GM12878 (cell line): ENCODE measurements at regions not wholly inside any gene's neighbourhood (a gene's known extent, or its start where the extent isn't known, plus 50 kb on each side); places are given as distances from the start of the nearest gene placed in this dataset.

Experiments used
- ATAC-seq: fragments of 200-7000 bp; cut with Tn5 transposase; 3 replicates; pipeline ENCODE4 v1.9.1; 2020; ENCODE audit warnings: mild to moderate bottlenecking, moderate library complexity
- BruUV-seq: library from RNA; stranded (reverse); fragments of 400-500 nt; replicated peaks from 2 replicates; lab custom pipeline; 2021; lab: Mats Ljungman, UMichigan
- CTCF ChIA-PET: fragments of 300-600 bp; sonication (Branson Sonifier 250); formaldehyde crosslinking; extraction: SDS; loops from one replicate; lab custom pipeline; 2021; ENCODE audit warnings: inconsistent platforms; lab: Yijun Ruan, JAX
- POLR2A ChIA-PET: fragments of 350-600 bp; formaldehyde crosslinking; extraction: SDS; loops from one replicate; lab custom pipeline; 2021; ENCODE audit warnings: inconsistent platforms; lab: Charles Lee
- RAD21 ChIA-PET: fragments of 300-600 bp; sonication (Branson Sonifier 250); formaldehyde crosslinking; loops from one replicate; lab custom pipeline; 2023; ENCODE audit warnings: antibody characterized with exemption; ENCODE audit not compliant: unreplicated experiment; lab: Charles Lee
- SMC1A ChIA-PET: fragments of 300-600 bp; sonication (Branson Sonifier 250); formaldehyde crosslinking; loops from one replicate; lab custom pipeline; 2023; ENCODE audit not compliant: unreplicated experiment, uncharacterized antibody; lab: Charles Lee
- DNase-seq: peaks from one replicate; pipeline ENCODE4 v3.0.0-alpha.2; 2011; ENCODE audit warnings: low read depth, low spot score
- FAIRE-seq: peaks from 3 replicates; lab custom pipeline; 2011; peaks lifted over from hg19 to GRCh38; lab: Jason Lieb, UNC
- H2AFZ ChIP-seq: 2 replicates; pipeline ENCODE4 v1.6.0; 2011; ENCODE audit warnings: low read depth, low read length, control low read depth; ENCODE audit not compliant: control insufficient read depth
- H3K27ac ChIP-seq: 2 replicates; pipeline ENCODE4 v1.5.1; 2011; ENCODE audit warnings: control low read depth; ENCODE audit not compliant: control insufficient read depth, insufficient read depth
- H3K27me3 ChIP-seq, 2 experiments: replicated peaks in 1 of 2; 2 replicates each; pipeline versions ENCODE4 v1.6.0 to v1.6.1; 2011; ENCODE audit warnings: low read length in 1 of 2; ENCODE audit not compliant: control insufficient read depth in 2 of 2, insufficient read depth in 2 of 2
- H3K36me3 ChIP-seq, 2 experiments: 2 replicates each; pipeline ENCODE4 v1.5.1; 2011; ENCODE audit warnings: low read length in 1 of 2; ENCODE audit not compliant: control insufficient read depth in 2 of 2, insufficient read depth in 2 of 2
- H3K4me1 ChIP-seq: 2 replicates; pipeline ENCODE4 v1.6.1; 2011; ENCODE audit warnings: mild to moderate bottlenecking, low read length, moderate library complexity, mixed read lengths; ENCODE audit not compliant: control insufficient read depth, insufficient read depth
- H3K4me2 ChIP-seq: 2 replicates; pipeline ENCODE4 v1.6.0; 2011; ENCODE audit warnings: control low read depth; ENCODE audit not compliant: control insufficient read depth, insufficient read depth
- H3K4me3 ChIP-seq: fragments of 200-600 bp; sonication (generic); 2 replicates; pipeline ENCODE4 v1.5.1; 2016
- H3K79me2 ChIP-seq: 2 replicates; pipeline ENCODE4 v1.6.0; 2011; ENCODE audit warnings: low read length; ENCODE audit not compliant: control insufficient read depth, insufficient read depth
- H3K9ac ChIP-seq: 2 replicates; pipeline ENCODE4 v1.8.0; 2011; ENCODE audit warnings: low read length, control low read depth, mixed read lengths; ENCODE audit not compliant: control insufficient read depth, insufficient read depth
- H3K9me3 ChIP-seq: replicated peaks from 3 replicates; pipeline ENCODE4 v1.5.1; 2011; ENCODE audit warnings: mild to moderate bottlenecking, low read length; ENCODE audit not compliant: control insufficient read depth, insufficient read depth
- H4K20me1 ChIP-seq: 2 replicates; pipeline ENCODE4 v1.6.0; 2011; ENCODE audit not compliant: control insufficient read depth, insufficient read depth
- ASH2L ChIP-seq: fragments of 300-600, 200-600 bp; sonication (generic); IDR thresholded peaks from 2 replicates; pipeline ENCODE4 v1.6.1; 2017; ENCODE audit warnings: low read depth, mild to moderate bottlenecking, borderline replicate concordance
- BCL3 ChIP-seq: IDR thresholded peaks from 2 replicates; pipeline ENCODE4 v1.6.1; 2011; ENCODE audit warnings: borderline replicate concordance, low read depth, mild to moderate bottlenecking, moderate library complexity, low read length; ENCODE audit not compliant: insufficient read depth, poor library complexity, severe bottlenecking
- CEBPZ ChIP-seq: fragments of 150-350 bp; IDR thresholded peaks from 2 replicates; pipeline ENCODE4 v1.6.1; 2016; ENCODE audit warnings: low read depth, low read length
- CREB1 ChIP-seq: IDR thresholded peaks from 2 replicates; pipeline ENCODE4 v1.6.1; 2012; ENCODE audit warnings: low read depth, mild to moderate bottlenecking, inconsistent platforms
- ETV6 ChIP-seq, 2 experiments: fragments of 450-650 bp in 1 of 2; IDR thresholded peaks in 1 of 2; conservative IDR thresholded peaks in 1 of 2; 2 replicates each; pipeline ENCODE4 v1.6.1; 2014; ENCODE audit warnings: antibody characterized with exemption in 1 of 2, borderline replicate concordance in 1 of 2, low read depth in 1 of 2, mild to moderate bottlenecking in 1 of 2, moderate library complexity in 1 of 2
- PML ChIP-seq: IDR thresholded peaks from 2 replicates; pipeline ENCODE4 v1.6.1; 2012; ENCODE audit warnings: low read length, inconsistent platforms
- SRF ChIP-seq, 2 experiments: IDR thresholded peaks; 2 replicates each; pipeline ENCODE4 v1.6.1; 2011; ENCODE audit warnings: low read depth in 2 of 2, low read length in 2 of 2, mild to moderate bottlenecking in 1 of 2, moderate library complexity in 1 of 2
- ZBTB11 ChIP-seq: fragments of 450-650 bp; formaldehyde crosslinking; IDR thresholded peaks from 2 replicates; pipeline ENCODE4 v1.5.0; 2022; ENCODE audit warnings: mild to moderate bottlenecking, missing genetic modification characterization
- WGBS: methylation state at CpG from one replicate; pipeline ENCODE4 v1.1.6; 2016; ENCODE audit warnings: low lambda C conversion rate; ENCODE audit not compliant: insufficient replicate concordance, insufficient coverage; ENCODE audit errors: missing lambda C conversion rate; 5-methylcytosine and 5-hydroxymethylcytosine counted together
- in situ Hi-C: fragments of 300-500 bp; cut with MboI; formaldehyde crosslinking; loops from 9 replicates; pipeline ENCODE4 v1.14.3; 2018; ENCODE audit warnings: mixed read lengths
- intact Hi-C: fragments of 100-400 bp; cut with micrococcal nuclease; formaldehyde crosslinking; loops from one replicate; pipeline ENCODE4 v1.14.2; 2022; ENCODE audit not compliant: unreplicated experiment

- H3K4me2 ChIP-seq, result no peak overlapping the region
- intact Hi-C loops (loop anchor here (5.0 kb wide), 1 partner anchor 50 kb away; no protein-coding TSS in a partner anchor), in situ Hi-C loops (no loop called here)
- RAD21 ChIA-PET, result no interaction called here
- SMC1A ChIA-PET, result no interaction called here
- no peaks in the 10 kb centered on the region for H3K27me3 ChIP-seq
- FAIRE-seq (no peak), DNase-seq (no peak), ATAC-seq (no peak)
- no peak overlapping the region for H3K27ac ChIP-seq
- H3K4me3 ChIP-seq, result no peak overlapping the region
- CTCF ChIA-PET, result no interaction called here
- H3K9ac ChIP-seq, result no peak overlapping the region
- H2AFZ ChIP-seq, result no peak overlapping the region
- no peaks in the 10 kb centered on the region for H3K79me2 ChIP-seq
- no peaks in the 10 kb centered on the region for H4K20me1 ChIP-seq
- H3K9me3 ChIP-seq, result no peaks in the 10 kb centered on the region
- H3K36me3 ChIP-seq, result no peaks in the 10 kb centered on the region
- POLR2A ChIA-PET, result no interaction called here
- BruUV-seq, result no TSS peak
- WGBS, result 24% methylated on average over 3 of the region's 3 CpGs
- H3K4me1 ChIP-seq, result peaks cover 9% of the 10 kb centered on the region; the same call in 1 of the 2 replicates
- TF ChIP-seq SRF (IDR thresholded peaks at IDR 0.05; ENCODE audit: low read depth in 2 of 2, low read length in 2 of 2) (no peak), PML (no peak), ASH2L (no peak), CEBPZ (no peak), ETV6 (conservative IDR thresholded peaks at IDR 0.05 in 1 of 2, IDR thresholded peaks at IDR 0.05 in 1 of 2; ENCODE audit: borderline replicate concordance in 1 of 2, low read depth in 1 of 2) (no peak), CREB1 (no peak), ZBTB11 (no peak), BCL3 (no peak)
Observed at GRCh38 chr1:87227651-87228050, 101.0 kb upstream of the LMO4 start.
